Keratinocyte (primary cell): ENCODE measurements at regions not wholly inside any gene's neighbourhood (a gene's known extent, or its start where the extent isn't known, plus 50 kb on each side); places are given as distances from the start of the nearest gene placed in this dataset.

Experiments used
- DNase-seq: peaks from one replicate; pipeline ENCODE4 v3.0.0-alpha.2; 2011; ENCODE audit warnings: low read depth, missing footprints, low spot score
- FAIRE-seq: peaks from 2 replicates; lab custom pipeline; 2011; peaks lifted over from hg19 to GRCh38; lab: Jason Lieb, UNC
- H2AFZ ChIP-seq: 2 replicates; pipeline ENCODE4 v1.6.0; 2012; ENCODE audit warnings: low read length, control low read depth, inconsistent platforms; ENCODE audit not compliant: control insufficient read depth
- H3K27ac ChIP-seq: 2 replicates; pipeline ENCODE4 v1.5.1; 2011; ENCODE audit warnings: low read length; ENCODE audit not compliant: control insufficient read depth, insufficient read depth
- H3K27me3 ChIP-seq: 3 replicates; pipeline ENCODE4 v1.6.0; 2011; ENCODE audit warnings: low read length; ENCODE audit not compliant: control insufficient read depth, insufficient read depth; ENCODE audit errors: extremely low read depth
- H3K36me3 ChIP-seq, 2 experiments: 2 replicates in 1 of 2; 3 replicates in 1 of 2; pipeline ENCODE4 v1.5.1; 2011; ENCODE audit warnings: low read length in 2 of 2, mild to moderate bottlenecking in 1 of 2; ENCODE audit not compliant: control insufficient read depth in 2 of 2, insufficient read depth in 2 of 2; ENCODE audit errors: extremely low read depth in 1 of 2
- H3K4me1 ChIP-seq: 3 replicates; pipeline ENCODE4 v1.5.1; 2011; ENCODE audit warnings: low read length; ENCODE audit not compliant: control insufficient read depth, insufficient read depth; ENCODE audit errors: extremely low read depth
- H3K4me2 ChIP-seq: 3 replicates; pipeline ENCODE4 v1.6.0; 2011; ENCODE audit warnings: low read depth, low read length; ENCODE audit not compliant: control insufficient read depth, insufficient read depth; ENCODE audit errors: extremely low read depth
- H3K4me3 ChIP-seq, 3 experiments: fragments of 200-600 bp in 1 of 3; sonication (generic) in 1 of 3; 2 replicates in 2 of 3; 3 replicates in 1 of 3; pipeline ENCODE4 v1.5.1; 2011 to 2016; ENCODE audit warnings: low read length in 3 of 3, mild to moderate bottlenecking in 3 of 3, control low read depth in 2 of 3, inconsistent platforms in 1 of 3, low read depth in 1 of 3, mixed read lengths in 1 of 3, mixed run types in 1 of 3, moderate library complexity in 1 of 3; ENCODE audit not compliant: control insufficient read depth in 2 of 3, insufficient read depth in 2 of 3; ENCODE audit errors: extremely low read depth in 1 of 3
- H3K79me2 ChIP-seq: 2 replicates; pipeline ENCODE4 v1.6.0; 2012; ENCODE audit warnings: low read length; ENCODE audit not compliant: control insufficient read depth, insufficient read depth
- H3K9ac ChIP-seq: 3 replicates; pipeline ENCODE4 v1.6.0; 2011; ENCODE audit warnings: low read length; ENCODE audit not compliant: control insufficient read depth, insufficient read depth; ENCODE audit errors: extremely low read depth
- H3K9me1 ChIP-seq: 3 replicates; pipeline ENCODE4 v1.6.0; 2011; ENCODE audit warnings: low read length; ENCODE audit not compliant: control insufficient read depth, insufficient read depth; ENCODE audit errors: extremely low read depth
- H3K9me3 ChIP-seq: 2 replicates; pipeline ENCODE4 v1.5.1; 2012; ENCODE audit warnings: low read depth, low read length; ENCODE audit not compliant: control insufficient read depth
- H4K20me1 ChIP-seq: 3 replicates; pipeline ENCODE4 v1.6.0; 2011; ENCODE audit warnings: low read length; ENCODE audit not compliant: control insufficient read depth, insufficient read depth; ENCODE audit errors: extremely low read depth
- EZH2 ChIP-seq: IDR thresholded peaks from one replicate; pipeline ENCODE4 v1.6.1; 2012; ENCODE audit warnings: inconsistent platforms, mild to moderate bottlenecking, low read length, moderate library complexity
- dilution Hi-C: fragments of 300-500 bp; cut with MboI; formaldehyde crosslinking; loops from one replicate; pipeline ENCODE4 v1.7.0; 2020; ENCODE audit warnings: low sequenced_read_pairs; ENCODE audit not compliant: extremely low pct_ligation_motif_present
- TF ChIP-seq, protein P1 (sequence below), 3 experiments: IDR thresholded peaks in 1 of 3; conservative IDR thresholded peaks in 1 of 3; optimal IDR thresholded peaks in 1 of 3; 2 replicates in 2 of 3; 3 replicates in 1 of 3; pipeline versions ENCODE3 to v1.5.1; 2011; ENCODE audit warnings: low read length in 3 of 3, mild to moderate bottlenecking in 3 of 3, moderate library complexity in 2 of 3, control low read depth in 1 of 3, inconsistent platforms in 1 of 3; ENCODE audit not compliant: insufficient read depth in 2 of 3; ENCODE audit errors: extremely low read depth in 1 of 3

- Histone ChIP-seq H3K9me1 (peaks cover 4% of the 10 kb centered on the region), H3K36me3 (no peaks in the 10 kb centered on the region), H2AFZ (no peak overlapping the region), H3K9me3 (no peaks in the 10 kb centered on the region), H3K27ac (no peak overlapping the region), H3K79me2 (no peaks in the 10 kb centered on the region), H3K4me1 (peaks cover 44% of the 10 kb centered on the region), H4K20me1 (no peaks in the 10 kb centered on the region), H3K4me2 (no peak overlapping the region), H3K4me3 (no peak overlapping the region), H3K9ac (no peak overlapping the region), H3K27me3 (no peaks in the 10 kb centered on the region)
- DNase-seq (no peak), FAIRE-seq (no peak)
- no peak for TF ChIP-seq EZH2
- TF ChIP-seq, protein P1, sequence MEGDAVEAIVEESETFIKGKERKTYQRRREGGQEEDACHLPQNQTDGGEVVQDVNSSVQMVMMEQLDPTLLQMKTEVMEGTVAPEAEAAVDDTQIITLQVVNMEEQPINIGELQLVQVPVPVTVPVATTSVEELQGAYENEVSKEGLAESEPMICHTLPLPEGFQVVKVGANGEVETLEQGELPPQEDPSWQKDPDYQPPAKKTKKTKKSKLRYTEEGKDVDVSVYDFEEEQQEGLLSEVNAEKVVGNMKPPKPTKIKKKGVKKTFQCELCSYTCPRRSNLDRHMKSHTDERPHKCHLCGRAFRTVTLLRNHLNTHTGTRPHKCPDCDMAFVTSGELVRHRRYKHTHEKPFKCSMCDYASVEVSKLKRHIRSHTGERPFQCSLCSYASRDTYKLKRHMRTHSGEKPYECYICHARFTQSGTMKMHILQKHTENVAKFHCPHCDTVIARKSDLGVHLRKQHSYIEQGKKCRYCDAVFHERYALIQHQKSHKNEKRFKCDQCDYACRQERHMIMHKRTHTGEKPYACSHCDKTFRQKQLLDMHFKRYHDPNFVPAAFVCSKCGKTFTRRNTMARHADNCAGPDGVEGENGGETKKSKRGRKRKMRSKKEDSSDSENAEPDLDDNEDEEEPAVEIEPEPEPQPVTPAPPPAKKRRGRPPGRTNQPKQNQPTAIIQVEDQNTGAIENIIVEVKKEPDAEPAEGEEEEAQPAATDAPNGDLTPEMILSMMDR (optimal IDR thresholded peaks at IDR 0.05 in 1 of 3, IDR thresholded peaks at IDR 0.05 in 1 of 3, conservative IDR thresholded peaks at IDR 0.05 in 1 of 3; ENCODE audit: extremely low read depth in 1 of 3, insufficient read depth in 2 of 3, low read length in 3 of 3), result no peak
- dilution Hi-C loops, result no loop called here
These were observed 113.1 kb upstream of the BACH2 start for GRCh38 chr6:90409700-90410099.

GRCh38 chr6:90406957-90407356, 110.3 kb upstream of the BACH2 start:
- Histone ChIP-seq H3K9ac (peak overlapping the region; percentile 31), H3K27ac (peak overlapping the region; percentile 74), H3K36me3 (no peaks in the 10 kb centered on the region), H4K20me1 (no peaks in the 10 kb centered on the region), H3K79me2 (no peaks in the 10 kb centered on the region), H3K4me1 (peaks cover 30% of the 10 kb centered on the region), H3K4me3 (no peak overlapping the region), H3K9me1 (peaks cover 4% of the 10 kb centered on the region), H2AFZ (no peak overlapping the region), H3K27me3 (no peaks in the 10 kb centered on the region), H3K9me3 (no peaks in the 10 kb centered on the region), H3K4me2 (peak overlapping the region; percentile 60)
- FAIRE-seq (peak; percentile 79), DNase-seq (peak; percentile 54)
- TF ChIP-seq EZH2, result no peak
- TF ChIP-seq, protein P1 (optimal IDR thresholded peaks at IDR 0.05 in 1 of 3, IDR thresholded peaks at IDR 0.05 in 1 of 3, conservative IDR thresholded peaks at IDR 0.05 in 1 of 3; ENCODE audit: extremely low read depth in 1 of 3, insufficient read depth in 2 of 3, low read length in 3 of 3), result no peak
- dilution Hi-C loops, result no loop called here
